ENCODE measurements at regions not wholly inside any gene's neighbourhood (a gene's known extent, or its start where the extent isn't known, plus 50 kb on each side); places are given as distances from the start of the nearest gene placed in this dataset.

DNA sequence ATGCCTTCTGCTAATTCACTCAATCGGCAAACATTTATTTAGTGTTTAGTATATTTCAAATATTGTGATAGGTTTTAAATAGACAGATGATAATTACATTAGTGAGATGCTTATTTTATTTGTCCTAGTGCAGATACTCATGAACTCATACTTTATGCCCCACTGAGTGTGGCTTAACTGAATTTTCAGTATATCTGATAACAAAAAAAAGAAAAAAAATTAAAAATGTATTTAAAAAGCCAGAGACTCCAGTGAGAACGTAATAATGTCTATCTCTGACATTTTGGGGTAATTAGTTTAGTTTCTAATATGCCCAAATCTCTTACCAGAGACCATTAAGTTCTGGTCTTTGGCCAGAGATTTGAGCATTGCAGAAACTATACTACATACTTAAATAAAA lies 332.6 kb upstream of the CHORDC1 start:
- H3K9me3 Mint-ChIP-seq, result peaks cover 17% of the 10 kb centered on the region
- no peak for TF ChIP-seq CTCF (IDR thresholded peaks at IDR 0.05; ENCODE audit: unreplicated experiment in 3 of 3)
- peaks cover 4% of the 10 kb centered on the region for H3K27me3 Mint-ChIP-seq (ENCODE audit: low read depth)
- peaks cover 8% of the 10 kb centered on the region for H3K4me1 Mint-ChIP-seq
- H3K27ac Mint-ChIP-seq, result no peak overlapping the region
- no peak overlapping the region for H3K4me3 Mint-ChIP-seq
- no peaks in the 10 kb centered on the region for H3K36me3 Mint-ChIP-seq (ENCODE audit: low read depth)

- Mint-ChIP-seq H3K9me3 (no peaks in the 10 kb centered on the region), H3K27ac (no peak overlapping the region), H3K4me1 (no peaks in the 10 kb centered on the region), H3K27me3 (ENCODE audit: low read depth) (no peaks in the 10 kb centered on the region), H3K36me3 (ENCODE audit: low read depth) (no peaks in the 10 kb centered on the region), H3K4me3 (no peak overlapping the region)
- TF ChIP-seq CTCF (IDR thresholded peaks at IDR 0.05; ENCODE audit: unreplicated experiment in 3 of 3), result no peak
Measured at GRCh38 chr11:90542092-90542491, 319.2 kb upstream of the CHORDC1 start.

- Mint-ChIP-seq H3K27ac (no peak overlapping the region), H3K36me3 (ENCODE audit: low read depth) (no peaks in the 10 kb centered on the region), H3K9me3 (no peaks in the 10 kb centered on the region), H3K27me3 (ENCODE audit: low read depth) (no peaks in the 10 kb centered on the region), H3K4me3 (no peak overlapping the region), H3K4me1 (no peaks in the 10 kb centered on the region)
- TF ChIP-seq CTCF (IDR thresholded peaks at IDR 0.05; ENCODE audit: unreplicated experiment in 3 of 3), result no peak
Measured at GRCh38 chr11:90536301-90536700, 313.5 kb upstream of the CHORDC1 start.

- Mint-ChIP-seq H3K27me3 (ENCODE audit: low read depth) (no peaks in the 10 kb centered on the region), H3K36me3 (ENCODE audit: low read depth) (no peaks in the 10 kb centered on the region), H3K9me3 (no peaks in the 10 kb centered on the region), H3K4me3 (no peak overlapping the region), H3K4me1 (no peaks in the 10 kb centered on the region), H3K27ac (no peak overlapping the region)
- TF ChIP-seq CTCF (IDR thresholded peaks at IDR 0.05; ENCODE audit: unreplicated experiment in 3 of 3), result no peak
Measured at GRCh38 chr11:90532125-90532524, 309.3 kb upstream of the CHORDC1 start.

- H3K27me3 Mint-ChIP-seq (ENCODE audit: low read depth), result no peaks in the 10 kb centered on the region
- no peak overlapping the region for H3K4me3 Mint-ChIP-seq
- H3K9me3 Mint-ChIP-seq, result no peaks in the 10 kb centered on the region
- TF ChIP-seq CTCF (IDR thresholded peaks at IDR 0.05; ENCODE audit: unreplicated experiment in 3 of 3), result no peak
- no peak overlapping the region for H3K27ac Mint-ChIP-seq
- H3K36me3 Mint-ChIP-seq (ENCODE audit: low read depth), result no peaks in the 10 kb centered on the region
- H3K4me1 Mint-ChIP-seq, result no peaks in the 10 kb centered on the region
Measured at GRCh38 chr11:90531001-90531400, 308.2 kb upstream of the CHORDC1 start.

GRCh38 chr11:90525962-90526361 lies 303.1 kb upstream of the CHORDC1 start:
- Mint-ChIP-seq H3K36me3 (ENCODE audit: low read depth) (no peaks in the 10 kb centered on the region), H3K4me1 (no peaks in the 10 kb centered on the region), H3K27me3 (ENCODE audit: low read depth) (no peaks in the 10 kb centered on the region), H3K27ac (no peak overlapping the region), H3K4me3 (no peak overlapping the region), H3K9me3 (no peaks in the 10 kb centered on the region)
- no peak for TF ChIP-seq CTCF (IDR thresholded peaks at IDR 0.05; ENCODE audit: unreplicated experiment in 3 of 3)

All from nephron (organoid).